T-helper 1 cell treated with Interleukin-12 subunit alpha and Interleukin-12 subunit beta and Interleukin-4 antibody, amounts not matched to agents 30 ng/mL and 1 ng/mL, for 36 hours (primary cell): ENCODE measurements at regions not wholly inside any gene's neighbourhood (a gene's known extent, or its start where the extent isn't known, plus 50 kb on each side); places are given as distances from the start of the nearest gene placed in this dataset.

Source experiments
- intact Hi-C: fragments of 100-400 bp; cut with micrococcal nuclease; formaldehyde crosslinking; loops from one replicate; pipeline ENCODE4 v1.15.1; 2024

DNA sequence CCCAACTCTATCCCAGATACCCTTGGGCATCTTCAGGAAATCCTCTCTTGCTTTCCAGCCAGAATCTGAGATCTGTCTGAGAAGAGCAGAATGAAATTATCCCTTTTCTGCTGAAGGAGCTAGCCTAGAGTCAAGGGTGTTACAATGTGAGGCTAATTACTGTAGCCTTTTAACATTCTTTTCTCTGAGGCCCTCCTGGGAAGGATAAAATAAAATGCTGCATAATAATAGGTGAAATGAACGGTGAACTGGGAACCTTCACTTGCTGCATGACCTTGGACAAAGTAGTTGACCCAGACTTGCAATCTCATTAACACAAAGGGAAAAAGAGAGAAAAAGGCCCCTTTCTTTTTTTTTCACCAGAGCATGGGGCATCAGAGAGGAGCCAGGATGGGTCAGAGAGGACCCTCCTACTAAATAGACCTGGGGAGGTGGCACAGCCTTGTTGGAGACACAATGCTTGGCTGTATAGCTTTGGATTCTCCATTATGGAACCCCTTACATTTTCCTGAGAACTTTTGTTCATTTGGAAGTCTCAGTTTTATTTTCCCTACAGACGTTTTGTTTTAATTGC, 137.0 kb upstream of the LIPC start:
- intact Hi-C loops = loop anchor here (5.0 kb wide), 1 partner anchor 118 kb away; no protein-coding TSS in a partner anchor

DNA sequence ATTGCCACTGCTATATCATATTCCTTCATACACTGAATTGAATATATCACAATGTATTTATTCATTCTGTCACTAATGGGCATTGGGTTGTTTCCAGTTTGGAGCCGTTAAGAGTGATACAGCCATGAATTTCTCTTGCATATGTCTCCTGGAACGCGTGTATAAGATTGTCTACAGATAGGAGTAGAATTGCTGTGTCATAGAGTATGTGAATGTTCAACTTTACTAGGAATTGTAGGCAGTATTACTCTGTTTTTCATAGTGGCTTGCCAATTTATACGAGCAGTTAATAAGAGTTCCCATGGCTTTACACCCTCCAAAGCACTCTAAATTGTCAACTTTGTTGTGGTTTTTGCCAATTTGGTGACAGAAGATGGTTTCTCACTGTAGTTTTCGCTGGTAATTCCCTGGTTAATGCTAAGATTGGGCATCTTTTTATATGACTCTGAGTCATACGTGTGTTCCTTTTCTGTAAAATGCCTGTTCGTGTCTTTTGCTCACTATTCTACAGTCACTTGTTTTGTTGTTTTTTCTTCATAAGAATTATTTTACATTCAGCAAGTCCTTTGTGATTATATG, 136.1 kb upstream of the LIPC start:
- intact Hi-C loops = no loop called here

- intact Hi-C loops = no loop called here
Measured at GRCh38 chr15:58296276-58296675, 135.5 kb upstream of the LIPC start.

GRCh38 chr15:58297639-58298038, 134.2 kb upstream of the LIPC start:
- intact Hi-C loops = no loop called here

DNA sequence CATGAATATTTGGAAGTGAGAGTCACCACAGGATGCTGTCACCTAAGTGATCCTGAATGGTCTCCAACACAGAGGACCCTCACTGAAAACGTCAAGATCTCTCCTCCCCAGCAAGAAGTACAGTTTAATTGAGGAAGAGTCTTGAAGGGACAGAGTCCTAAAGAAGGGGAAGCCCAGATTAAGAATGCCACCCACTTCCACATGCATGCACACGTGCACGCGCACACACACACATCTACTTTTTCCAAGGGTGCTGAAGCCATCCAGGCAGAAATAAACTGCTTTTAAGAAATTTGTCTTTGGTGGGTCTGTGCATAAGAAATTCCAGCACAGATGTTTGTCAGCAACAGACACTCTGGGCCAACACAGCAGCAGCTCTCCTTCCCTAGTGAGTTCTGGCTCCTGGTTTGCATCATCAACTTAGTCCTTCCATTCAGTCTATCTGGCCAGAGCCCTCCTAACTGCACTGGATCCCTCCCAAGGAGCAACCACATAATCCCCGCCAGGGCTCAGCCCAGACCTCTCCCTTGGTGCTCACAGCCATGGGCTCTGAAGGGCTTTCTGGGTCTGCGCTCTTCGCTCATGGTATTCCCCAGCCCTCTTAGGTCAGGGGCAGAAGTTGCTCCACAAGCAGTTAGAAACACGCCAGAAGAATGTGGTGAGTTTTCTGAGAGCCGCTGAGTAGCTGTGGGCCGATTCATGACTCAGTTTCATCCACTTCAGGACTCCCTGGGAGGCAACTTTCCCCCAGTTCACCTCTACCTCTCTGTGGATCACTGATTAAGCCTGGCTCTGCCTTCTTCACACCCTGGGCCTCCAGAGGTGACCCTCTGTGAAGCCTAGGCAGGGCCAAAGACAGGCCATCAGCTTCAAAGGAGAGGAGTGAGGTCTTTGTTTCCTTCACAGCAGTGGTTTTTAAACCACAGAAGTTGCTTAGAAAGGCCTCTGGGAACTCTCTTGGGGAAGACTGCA, 132.6 kb upstream of the LIPC start:
- intact Hi-C loops = no loop called here

DNA sequence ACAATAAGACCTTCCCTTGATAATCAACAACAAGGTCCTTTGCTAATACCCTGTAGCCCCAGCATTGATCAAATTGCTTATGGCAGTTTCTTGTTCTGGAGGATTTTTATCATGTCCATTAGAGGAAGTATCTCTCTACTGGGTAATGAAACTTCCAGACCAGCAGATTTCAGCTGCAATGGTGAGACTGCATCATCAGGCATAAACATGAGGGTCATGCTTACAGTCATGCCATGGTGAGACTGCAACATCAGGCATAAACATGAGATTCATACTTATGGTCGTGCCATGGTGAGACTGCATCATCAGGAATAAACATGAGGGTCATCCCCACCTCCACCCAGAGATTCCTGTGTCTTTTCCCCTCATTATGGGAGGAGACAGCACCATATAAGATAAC, 129.0 kb upstream of the LIPC start:
- intact Hi-C loops = no loop called here

GRCh38 chr15:58303236-58303635, 128.6 kb upstream of the LIPC start:
- intact Hi-C loops = no loop called here

- intact Hi-C loops = no loop called here
Measured at GRCh38 chr15:58306591-58307312, 125.0 kb upstream of the LIPC start.

- intact Hi-C loops = no loop called here
Measured at GRCh38 chr15:58307313-58307961, 124.4 kb upstream of the LIPC start.

GRCh38 chr15:58308742-58309355, 122.9 kb upstream of the LIPC start:
- intact Hi-C loops = no loop called here

- intact Hi-C loops = loop anchor here (10.0 kb wide), 1 partner anchor 55 kb away; no protein-coding TSS in a partner anchor
Measured at GRCh38 chr15:58309963-58310928, 121.5 kb upstream of the LIPC start.

GRCh38 chr15:58311556-58311955, 120.2 kb upstream of the LIPC start:
- intact Hi-C loops = loop anchor here (10.0 kb wide), 1 partner anchor 53 kb away; no protein-coding TSS in a partner anchor

DNA sequence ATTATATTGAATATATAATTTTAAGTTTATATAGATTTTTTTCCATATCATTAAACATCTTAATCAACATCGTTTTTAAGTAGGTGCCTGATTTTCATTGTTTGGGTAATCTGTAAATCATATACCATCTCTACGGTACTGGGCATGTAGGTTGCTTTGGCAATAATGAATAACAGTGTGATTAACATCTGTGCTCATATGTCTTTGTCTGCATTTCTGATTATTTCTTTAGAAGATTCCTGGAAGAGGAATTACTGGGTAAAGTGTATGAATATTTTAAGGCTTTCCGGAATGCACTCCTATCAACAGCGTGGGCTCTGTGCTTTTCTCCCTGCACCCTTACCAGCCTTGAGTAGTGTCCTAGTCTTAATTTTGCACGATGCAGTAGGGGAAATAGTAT, 119.8 kb upstream of the LIPC start:
- intact Hi-C loops = loop anchor here (10.0 kb wide), 1 partner anchor 53 kb away; no protein-coding TSS in a partner anchor

DNA sequence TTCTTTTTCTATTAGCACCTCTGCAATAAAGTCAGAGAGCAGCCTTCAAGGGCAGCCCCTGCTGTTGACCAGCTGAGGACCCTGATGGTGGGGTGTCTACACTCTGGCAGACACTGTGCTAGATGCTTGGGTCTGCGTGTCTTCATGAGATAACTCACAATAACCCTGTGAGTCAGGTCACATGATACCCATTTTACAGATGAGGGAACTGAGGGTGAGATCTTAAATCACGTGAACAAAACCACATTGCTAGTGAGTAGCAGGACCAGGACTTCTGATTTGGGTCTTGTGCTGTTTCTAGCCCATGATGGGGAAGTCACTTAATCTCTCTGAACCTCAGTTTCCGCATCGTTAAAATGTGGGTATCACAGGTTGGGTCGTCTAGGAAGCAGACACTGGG, 118.5 kb upstream of the LIPC start:
- intact Hi-C loops = loop anchor here (10.0 kb wide), 1 partner anchor 51 kb away; no protein-coding TSS in a partner anchor

DNA sequence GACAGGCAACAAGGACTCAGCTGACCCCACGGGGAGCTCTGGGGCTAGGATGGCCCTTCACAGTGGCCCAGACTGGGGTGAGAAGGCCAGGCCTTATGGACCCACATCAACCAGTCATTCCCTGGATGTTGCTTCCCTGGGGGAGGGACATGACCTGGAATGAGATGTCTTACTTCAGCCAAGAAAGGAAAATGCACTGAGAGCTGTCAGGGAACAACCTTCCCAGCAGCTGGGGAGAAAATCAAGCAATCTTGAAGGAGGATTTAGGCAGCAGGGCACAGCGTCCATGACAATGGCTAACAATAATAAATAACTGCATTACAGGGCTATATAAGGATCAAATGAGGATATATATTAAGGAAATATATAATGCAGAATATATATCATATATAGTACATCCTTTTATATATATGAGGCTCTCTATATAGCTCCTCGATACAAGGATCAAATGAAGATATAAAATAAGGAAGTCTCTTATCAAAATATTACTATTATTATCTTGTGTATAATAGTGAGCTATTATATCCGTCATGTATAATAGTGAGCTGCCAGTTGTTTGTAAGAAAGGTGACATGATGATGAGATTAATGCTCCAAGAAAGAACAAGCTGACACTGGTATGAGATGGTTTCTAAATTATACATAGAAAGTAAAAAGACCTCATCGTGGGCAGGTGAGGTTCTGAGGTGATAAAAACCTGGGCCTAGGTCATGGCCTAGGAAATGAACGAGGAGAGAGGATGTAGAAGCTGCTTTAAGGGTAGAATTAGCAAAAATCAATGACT, 117.8 kb upstream of the LIPC start:
- intact Hi-C loops = loop anchor here (10.0 kb wide), 1 partner anchor 51 kb away; no protein-coding TSS in a partner anchor

DNA sequence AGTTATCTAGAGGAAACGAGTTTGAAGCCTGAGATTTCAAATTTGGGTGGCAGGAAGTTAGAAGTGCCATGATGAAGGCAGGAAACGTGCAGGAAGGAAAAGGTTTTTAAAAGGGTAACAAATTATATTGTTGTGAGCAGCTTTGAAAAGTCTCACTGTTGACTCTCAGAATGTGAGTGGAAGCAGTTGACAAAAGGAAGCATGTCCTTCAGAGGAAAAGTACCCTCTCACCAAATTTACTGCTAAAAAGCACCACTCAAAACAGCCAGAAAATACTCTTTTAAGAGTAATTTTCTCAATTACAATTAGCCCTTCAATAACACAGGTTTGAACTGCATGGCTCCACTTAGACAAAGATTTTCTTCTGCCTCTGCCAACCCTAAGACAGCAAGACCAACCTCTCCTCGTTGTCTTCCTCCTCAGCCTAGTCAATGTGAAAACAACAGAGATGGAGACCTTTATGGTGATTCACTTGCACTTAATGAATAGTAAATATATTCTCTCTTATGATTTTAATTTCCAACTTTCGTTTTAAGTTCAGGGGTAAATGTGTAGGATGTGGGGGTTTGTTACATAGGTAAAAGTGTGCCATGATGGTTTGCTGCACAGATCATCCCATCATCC, 117.1 kb upstream of the LIPC start:
- intact Hi-C loops = loop anchor here (10.0 kb wide), 1 partner anchor 50 kb away; no protein-coding TSS in a partner anchor

DNA sequence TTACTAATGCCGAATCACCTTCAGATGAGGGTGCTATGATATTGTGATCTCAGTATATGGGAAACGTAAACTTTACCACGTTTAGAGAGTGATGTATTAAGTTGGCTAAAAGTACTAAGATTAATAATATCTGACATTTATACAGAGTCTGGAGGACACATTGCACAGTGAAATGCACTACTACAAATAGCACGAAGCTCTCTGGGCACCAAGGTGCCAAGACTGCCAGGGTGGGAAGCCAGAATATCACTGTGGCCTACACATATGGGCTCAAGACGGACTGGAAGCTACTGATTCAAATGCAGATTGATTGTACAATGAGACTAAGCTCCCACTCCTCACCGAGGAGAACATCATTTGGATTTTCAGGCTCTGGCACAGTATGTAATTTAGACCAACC, 113.3 kb upstream of the LIPC start:
- intact Hi-C loops = loop anchor here (10.0 kb wide), 1 partner anchor 46 kb away; no protein-coding TSS in a partner anchor

GRCh38 chr15:58321034-58321433, 110.8 kb upstream of the LIPC start:
- intact Hi-C loops = no loop called here
